ENCODE measurements at regions not wholly inside any gene's neighbourhood (a gene's known extent, or its start where the extent isn't known, plus 50 kb on each side); places are given as distances from the start of the nearest gene placed in this dataset.

- Histone ChIP-seq H3K4me1 (ENCODE audit: control insufficient read depth, insufficient read depth, low read length) (no peaks in the 10 kb centered on the region), H3K4me3 (ENCODE audit: low read depth, low read length) (no peak overlapping the region), H3K9me3 (ENCODE audit: control insufficient read depth, insufficient read depth, low read depth, low read length) (no peaks in the 10 kb centered on the region), H3K9ac (ENCODE audit: low read length) (no peak overlapping the region), H3K27ac (ENCODE audit: low read depth, low read length) (no peak overlapping the region), H3K27me3 (ENCODE audit: control insufficient read depth, insufficient read depth, low read length) (0 out of 2 replicates have a peak, but pooled peaks cover 2% of the 10 kb centered on the region), H3K36me3 (ENCODE audit: control insufficient read depth, insufficient read depth, low read length) (no peaks in the 10 kb centered on the region)
Measured at GRCh38 chr3:45330510-45331295, 57.7 kb upstream of the LARS2 start.

- Histone ChIP-seq H3K36me3 (ENCODE audit: control insufficient read depth, insufficient read depth, low read length) (no peaks in the 10 kb centered on the region), H3K9ac (ENCODE audit: low read length) (no peak overlapping the region), H3K27ac (ENCODE audit: low read depth, low read length) (no peak overlapping the region), H3K4me1 (ENCODE audit: control insufficient read depth, insufficient read depth, low read length) (peaks cover 4% of the 10 kb centered on the region; the same call in 1 of the 2 replicates), H3K4me3 (ENCODE audit: low read depth, low read length) (no peak overlapping the region), H3K27me3 (ENCODE audit: control insufficient read depth, insufficient read depth, low read length) (0 out of 2 replicates have a peak, but pooled peaks cover 2% of the 10 kb centered on the region), H3K9me3 (ENCODE audit: control insufficient read depth, insufficient read depth, low read depth, low read length) (no peaks in the 10 kb centered on the region)
Measured at GRCh38 chr3:45332493-45332892, 55.9 kb upstream of the LARS2 start.

- peaks cover 8% of the 10 kb centered on the region; the same call in 1 of the 2 replicates for H3K4me1 ChIP-seq (ENCODE audit: control insufficient read depth, insufficient read depth, low read length)
- H3K9ac ChIP-seq (ENCODE audit: low read length) = no peak overlapping the region
- no peaks in the 10 kb centered on the region for H3K9me3 ChIP-seq (ENCODE audit: control insufficient read depth, insufficient read depth, low read depth, low read length)
- H3K36me3 ChIP-seq (ENCODE audit: control insufficient read depth, insufficient read depth, low read length) = no peaks in the 10 kb centered on the region
- no peak overlapping the region for H3K4me3 ChIP-seq (ENCODE audit: low read depth, low read length)
- H3K27me3 ChIP-seq (ENCODE audit: control insufficient read depth, insufficient read depth, low read length) = 0 out of 2 replicates have a peak, but pooled peaks cover 2% of the 10 kb centered on the region
- H3K27ac ChIP-seq (ENCODE audit: low read depth, low read length) = no peak overlapping the region
Measured at GRCh38 chr3:45332901-45333407, 55.4 kb upstream of the LARS2 start.

- Histone ChIP-seq H3K4me1 (ENCODE audit: control insufficient read depth, insufficient read depth, low read length) (peaks cover 14% of the 10 kb centered on the region; the same call in 1 of the 2 replicates), H3K4me3 (ENCODE audit: low read depth, low read length) (no peak overlapping the region), H3K27ac (ENCODE audit: low read depth, low read length) (no peak overlapping the region), H3K27me3 (ENCODE audit: control insufficient read depth, insufficient read depth, low read length) (0 out of 2 replicates have a peak, but pooled peaks cover 2% of the 10 kb centered on the region), H3K9me3 (ENCODE audit: control insufficient read depth, insufficient read depth, low read depth, low read length) (no peaks in the 10 kb centered on the region), H3K36me3 (ENCODE audit: control insufficient read depth, insufficient read depth, low read length) (no peaks in the 10 kb centered on the region), H3K9ac (ENCODE audit: low read length) (no peak overlapping the region)
Measured at GRCh38 chr3:45333549-45333948, 54.8 kb upstream of the LARS2 start.

- H3K27me3 ChIP-seq (ENCODE audit: control insufficient read depth, insufficient read depth, low read length) = no peaks in the 10 kb centered on the region
- no peak overlapping the region for H3K4me3 ChIP-seq (ENCODE audit: low read depth, low read length)
- H3K4me1 ChIP-seq (ENCODE audit: control insufficient read depth, insufficient read depth, low read length) = peaks cover 17% of the 10 kb centered on the region; the same call in 1 of the 2 replicates
- H3K27ac ChIP-seq (ENCODE audit: low read depth, low read length) = no peak overlapping the region
- no peaks in the 10 kb centered on the region for H3K36me3 ChIP-seq (ENCODE audit: control insufficient read depth, insufficient read depth, low read length)
- H3K9me3 ChIP-seq (ENCODE audit: control insufficient read depth, insufficient read depth, low read depth, low read length) = no peaks in the 10 kb centered on the region
- H3K9ac ChIP-seq (ENCODE audit: low read length) = no peak overlapping the region
Measured at GRCh38 chr3:45337839-45338470, 50.4 kb upstream of the LARS2 start.

Data from HUES6 (cell line).